OCI-LY7 (cell line): ENCODE measurements at regions not wholly inside any gene's neighbourhood (a gene's known extent, or its start where the extent isn't known, plus 50 kb on each side); places are given as distances from the start of the nearest gene placed in this dataset.

Experiments used
- CTCF ChIP-seq: fragments of 200-600 bp; sonication (generic); conservative IDR thresholded peaks from 2 replicates; pipeline ENCODE4 v1.5.1; 2014; ENCODE audit warnings: mild to moderate bottlenecking, antibody characterized with exemption, low read length, moderate library complexity, mixed read lengths
- EZH2phosphoT487 ChIP-seq: fragments of 200-600 bp; sonication (generic); IDR thresholded peaks from 2 replicates; pipeline ENCODE4 v1.6.1; 2018; ENCODE audit warnings: low read depth, borderline replicate concordance, mild to moderate bottlenecking, mixed run types, antibody characterized with exemption, low read length, moderate library complexity, mixed read lengths

- no peak for TF ChIP-seq CTCF
- no peak for TF ChIP-seq EZH2phosphoT487
Observed at GRCh38 chr13:33433316-33433715, 147.8 kb upstream of the STARD13 start.
